Heart right ventricle (tissue), 16 donors: ENCODE measurements at regions not wholly inside any gene's neighbourhood (a gene's known extent, or its start where the extent isn't known, plus 50 kb on each side); places are given as distances from the start of the nearest gene placed in this dataset.

Experiments used
- ATAC-seq, 8 donors: fragments of 200-7000 bp; cut with Tn5 transposase; one replicate each; pipeline ENCODE4 v1.9.1; 2020; ENCODE audit warnings: mild to moderate bottlenecking in 8 of 8, moderate library complexity in 8 of 8, moderate number of reproducible peaks in 1 of 8
- DNase-seq, 2 donors: peaks; one replicate each; pipeline ENCODE4 v3.0.0-alpha.2; 2020
- H3K27ac ChIP-seq, 10 donors: fragments of 200-600 bp; sonication (generic) in 2 of 10; one replicate each; pipeline versions ENCODE4 v1.5.0 to v1.8.0; 2020 to 2022; ENCODE audit warnings: mild to moderate bottlenecking in 3 of 10
- H3K27me3 ChIP-seq, 7 donors: fragments of 200-600 bp; one replicate each; pipeline ENCODE4 v1.8.0; 2021 to 2022; ENCODE audit warnings: mild to moderate bottlenecking in 2 of 7
- H3K36me3 ChIP-seq, 9 donors: fragments of 200-600 bp; sonication (generic) in 1 of 9; one replicate each; pipeline versions ENCODE4 v1.5.0 to v1.8.0; 2020 to 2022; ENCODE audit warnings: mild to moderate bottlenecking in 2 of 9
- H3K4me1 ChIP-seq, 9 donors: fragments of 200-600 bp; sonication (generic) in 1 of 9; one replicate each; pipeline versions ENCODE4 v1.5.0 to v1.8.0; 2020 to 2022; ENCODE audit warnings: mild to moderate bottlenecking in 4 of 9
- H3K4me3 ChIP-seq, 10 donors: fragments of 200-600 bp; sonication (generic) in 2 of 10; one replicate each; pipeline versions ENCODE4 v1.5.0 to v1.8.0; 2020 to 2022; ENCODE audit warnings: mild to moderate bottlenecking in 7 of 10, moderate library complexity in 2 of 10
- H3K9me3 ChIP-seq, 11 donors: fragments of 200-600 bp in 10 of 11; sonication (generic) in 2 of 11; one replicate each; pipeline versions ENCODE4 v1.5.0 to v1.8.0; 2013 to 2022; ENCODE audit warnings: mild to moderate bottlenecking in 2 of 11, control low read depth in 1 of 11, moderate library complexity in 1 of 11
- CTCF ChIP-seq, 9 donors: fragments of 200-600 bp; sonication (generic) in 2 of 9; IDR thresholded peaks; one replicate each; pipeline versions ENCODE4 v1.5.0 to v1.8.0; 2021 to 2022; ENCODE audit warnings: antibody characterized with exemption in 9 of 9, mild to moderate bottlenecking in 5 of 9, moderate library complexity in 1 of 9
- WGBS, 2 donors: extraction: QIAGEN DNeasy Blood & Tissue Kit; methylation state at CpG; one replicate each; pipeline ENCODE4 v1.1.7; 2013; ENCODE audit warnings: inconsistent platforms in 1 of 2; 5-methylcytosine and 5-hydroxymethylcytosine counted together
- intact Hi-C, 10 donors: fragments of 100-400 bp; cut with DNase I; formaldehyde crosslinking; loops; one replicate each; pipeline versions ENCODE4 v1.11.1 to v1.14.2; 2022
- donor health status: Arrhythmogenic right ventricular cardiomyopathy.
- donor health status: ischemic (EF 13 %, LVEDD 7.1; RV severe dilation, severe dysfunction).
- donor health status: healthy with polysubstance abuse.
- donor health status: DM: no; HTN: yes; CAD: no.
- donor health status: DM: no; HTN: no; CAD: no.
- donor health status: ischemic (EF 25% LVEDD 6.9; RV normal size, moderate dysfunction).
- donor health status: ischemic (EF 25% LVEDD 5.7; RV mildly dilated, moderate dysfunction).
- donor health status: healthy.
- donor health status: DM: yes; HTN: yes; CAD: no.
- donor health status: Ischemic cardiomyopathy.
- donor health status: ischemic (EF 35%, LVEDD 5.7; RV mildly dilated, moderate dysfunction).
- donor health status: nonischemic (EF 11% LVEDD 7.7; RV severe dilation, severe dysfunction).
- donor health status: DM: yes; HTN: yes; CAD: no.
- donor health status: PGD.
- donor health status: ischemic (EF 29% LVEDD 5.4; RV normal size, mild dysfunction).
- donor health status: nonischemic (EF 23%, LVEDD 6.1; RV moderate dilation, normal function).

- no peaks in the 10 kb centered on the region for H3K36me3 ChIP-seq
- H3K9me3 ChIP-seq = no peaks in the 10 kb centered on the region
- ATAC-seq (no peak), DNase-seq (no peak)
- peaks cover 0 to 7% (median 0%) of the 10 kb centered on the region in 7 donors for H3K27me3 ChIP-seq
- H3K4me1 ChIP-seq = no peaks in the 10 kb centered on the region
- no peak for TF ChIP-seq CTCF (IDR thresholded peaks at IDR 0.05)
- WGBS, 2 donors = 68 to 71% methylated on average over 12 of the region's 12 CpGs
- intact Hi-C loops = loop anchor here in 5 of 10 donors (10.0 kb wide), 5 partner anchors 85 to 1065 kb away; no protein-coding TSS in a partner anchor
- H3K4me3 ChIP-seq = no peak overlapping the region
- no peak overlapping the region for H3K27ac ChIP-seq
These were observed 187.7 kb downstream of the BRD1 start for GRCh38 chr22:49639956-49640355.

- DNase-seq (no peak), ATAC-seq (no peak)
- 79 to 84% methylated on average over 18 of the region's 18 CpGs for WGBS, 2 donors
- peaks cover 0 to 7% (median 0%) of the 10 kb centered on the region in 7 donors for H3K27me3 ChIP-seq
- H3K9me3 ChIP-seq = no peaks in the 10 kb centered on the region
- H3K4me1 ChIP-seq = no peaks in the 10 kb centered on the region
- no peak overlapping the region for H3K27ac ChIP-seq
- intact Hi-C loops = loop anchor here in 5 of 10 donors (10.0 kb wide), 5 partner anchors 86 to 1064 kb away; no protein-coding TSS in a partner anchor
- H3K36me3 ChIP-seq = no peaks in the 10 kb centered on the region
- H3K4me3 ChIP-seq = no peak overlapping the region
- no peak for TF ChIP-seq CTCF (IDR thresholded peaks at IDR 0.05)
These were observed 188.9 kb downstream of the BRD1 start for GRCh38 chr22:49638788-49639187.

- intact Hi-C loops = loop anchor here in 5 of 10 donors (10.0 kb wide), 5 partner anchors 87 to 1063 kb away; no protein-coding TSS in a partner anchor
- Histone ChIP-seq H3K27ac (no peak overlapping the region), H3K36me3 (no peaks in the 10 kb centered on the region), H3K4me3 (no peak overlapping the region), H3K27me3 (peaks cover 0 to 7% (median 0%) of the 10 kb centered on the region in 7 donors), H3K4me1 (peaks cover 0 to 3% (median 2%) of the 10 kb centered on the region in 9 donors), H3K9me3 (no peaks in the 10 kb centered on the region)
- TF ChIP-seq CTCF (IDR thresholded peaks at IDR 0.05) = no peak
- WGBS, 2 donors = 90 to 91% methylated on average over 17 of the region's 17 CpGs
- ATAC-seq = no peak
- DNase-seq = no peak
These were observed 189.7 kb downstream of the BRD1 start for GRCh38 chr22:49638001-49638400.

- Histone ChIP-seq H3K27me3 (peaks cover 0 to 7% (median 0%) of the 10 kb centered on the region in 7 donors), H3K4me1 (peaks cover 0 to 10% (median 7%) of the 10 kb centered on the region in 9 donors), H3K9me3 (no peaks in the 10 kb centered on the region), H3K36me3 (no peaks in the 10 kb centered on the region), H3K27ac (no peak overlapping the region), H3K4me3 (no peak overlapping the region)
- no peak for DNase-seq
- no peak for ATAC-seq
- WGBS, 2 donors = 85 to 89% methylated on average over 28 of the region's 28 CpGs
- no peak for TF ChIP-seq CTCF (IDR thresholded peaks at IDR 0.05)
- intact Hi-C loops = loop anchor here in 5 of 10 donors (10.0 kb wide), 5 partner anchors 87 to 1063 kb away; no protein-coding TSS in a partner anchor
These were observed 190.4 kb downstream of the BRD1 start for GRCh38 chr22:49637255-49637760.
